Keratinocyte (primary cell): ENCODE measurements at regions not wholly inside any gene's neighbourhood (a gene's known extent, or its start where the extent isn't known, plus 50 kb on each side); places are given as distances from the start of the nearest gene placed in this dataset.

Experiments
- CTCF ChIP-seq, 3 experiments: IDR thresholded peaks in 1 of 3; conservative IDR thresholded peaks in 1 of 3; optimal IDR thresholded peaks in 1 of 3; 2 replicates in 2 of 3; 3 replicates in 1 of 3; pipeline versions ENCODE3 to v1.5.1; 2011; ENCODE audit warnings: low read length in 3 of 3, mild to moderate bottlenecking in 3 of 3, moderate library complexity in 2 of 3, control low read depth in 1 of 3, inconsistent platforms in 1 of 3; ENCODE audit not compliant: insufficient read depth in 2 of 3; ENCODE audit errors: extremely low read depth in 1 of 3
- EZH2 ChIP-seq: IDR thresholded peaks from one replicate; pipeline ENCODE4 v1.6.1; 2012; ENCODE audit warnings: inconsistent platforms, mild to moderate bottlenecking, low read length, moderate library complexity

- no peak for TF ChIP-seq CTCF (optimal IDR thresholded peaks at IDR 0.05 in 1 of 3, IDR thresholded peaks at IDR 0.05 in 1 of 3, conservative IDR thresholded peaks at IDR 0.05 in 1 of 3; ENCODE audit: extremely low read depth in 1 of 3, insufficient read depth in 2 of 3, low read length in 3 of 3)
- no peak for TF ChIP-seq EZH2
Measured at GRCh38 chr1:209191262-209191634, 392.3 kb upstream of the CAMK1G start.
